ENCODE measurements at regions not wholly inside any gene's neighbourhood (a gene's known extent, or its start where the extent isn't known, plus 50 kb on each side); places are given as distances from the start of the nearest gene placed in this dataset.

GRCh38 chr6:166806962-166807757 is 149.2 kb downstream of the RNASET2 start:
- TF ChIP-seq CTCF (IDR thresholded peaks at IDR 0.05) (no peak), POLR2A (IDR thresholded peaks at IDR 0.05) (no peak)
